ENCODE measurements at regions not wholly inside any gene's neighbourhood (a gene's known extent, or its start where the extent isn't known, plus 50 kb on each side); places are given as distances from the start of the nearest gene placed in this dataset.

DNA sequence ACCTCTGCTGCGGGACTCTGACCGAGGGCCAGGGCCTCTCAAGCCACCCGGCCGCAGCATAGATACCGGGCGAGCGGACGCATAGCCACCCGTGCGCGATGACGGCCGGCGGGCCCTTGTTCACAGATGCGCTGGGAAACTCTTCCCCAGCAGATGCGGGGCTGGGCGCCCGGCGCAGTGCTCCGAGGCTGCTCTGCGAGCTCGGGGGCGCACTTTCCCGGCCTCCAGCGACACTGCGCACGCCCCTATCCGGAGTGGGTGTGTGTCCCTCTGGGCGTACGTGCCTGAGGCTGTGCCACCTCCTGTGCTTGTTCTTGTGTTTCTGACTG, 104.7 kb upstream of the E2F8 start:
- TF ChIP-seq, protein P1, sequence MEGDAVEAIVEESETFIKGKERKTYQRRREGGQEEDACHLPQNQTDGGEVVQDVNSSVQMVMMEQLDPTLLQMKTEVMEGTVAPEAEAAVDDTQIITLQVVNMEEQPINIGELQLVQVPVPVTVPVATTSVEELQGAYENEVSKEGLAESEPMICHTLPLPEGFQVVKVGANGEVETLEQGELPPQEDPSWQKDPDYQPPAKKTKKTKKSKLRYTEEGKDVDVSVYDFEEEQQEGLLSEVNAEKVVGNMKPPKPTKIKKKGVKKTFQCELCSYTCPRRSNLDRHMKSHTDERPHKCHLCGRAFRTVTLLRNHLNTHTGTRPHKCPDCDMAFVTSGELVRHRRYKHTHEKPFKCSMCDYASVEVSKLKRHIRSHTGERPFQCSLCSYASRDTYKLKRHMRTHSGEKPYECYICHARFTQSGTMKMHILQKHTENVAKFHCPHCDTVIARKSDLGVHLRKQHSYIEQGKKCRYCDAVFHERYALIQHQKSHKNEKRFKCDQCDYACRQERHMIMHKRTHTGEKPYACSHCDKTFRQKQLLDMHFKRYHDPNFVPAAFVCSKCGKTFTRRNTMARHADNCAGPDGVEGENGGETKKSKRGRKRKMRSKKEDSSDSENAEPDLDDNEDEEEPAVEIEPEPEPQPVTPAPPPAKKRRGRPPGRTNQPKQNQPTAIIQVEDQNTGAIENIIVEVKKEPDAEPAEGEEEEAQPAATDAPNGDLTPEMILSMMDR (IDR thresholded peaks at IDR 0.05) = no peak
- no peak for TF ChIP-seq POLR2A (IDR thresholded peaks at IDR 0.05)
